ENCODE measurements at regions not wholly inside any gene's neighbourhood (a gene's known extent, or its start where the extent isn't known, plus 50 kb on each side); places are given as distances from the start of the nearest gene placed in this dataset.

DNA sequence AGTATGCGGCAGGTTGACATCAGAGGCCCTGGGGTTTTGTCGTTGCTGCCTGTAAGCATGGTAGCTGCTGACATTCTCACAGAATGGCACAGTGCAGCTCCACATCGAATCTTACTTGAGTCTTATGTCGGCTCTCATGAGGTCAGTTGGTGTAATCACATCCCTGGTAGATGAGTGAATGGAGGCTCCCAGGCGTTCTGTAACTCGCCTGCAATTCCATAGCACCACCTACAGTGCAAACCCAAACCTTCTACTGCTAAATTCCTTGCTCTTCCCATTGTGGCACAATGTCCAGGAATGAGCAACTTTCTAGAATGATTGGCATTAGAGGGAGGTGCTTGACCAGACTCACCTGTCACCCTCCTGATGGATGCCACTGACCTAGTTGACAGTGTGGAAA is 578.4 kb downstream of the CCDC171 start:
- no peak for DNase-seq (ENCODE audit: low read depth in 2 of 2)

- DNase-seq (ENCODE audit: low read depth in 2 of 2) = no peak
Observed at GRCh38 chr9:16132513-16132912, 579.7 kb downstream of the CCDC171 start.

- DNase-seq (ENCODE audit: low read depth in 2 of 2) = no peak
Observed at GRCh38 chr9:16133032-16133431, 580.2 kb downstream of the CCDC171 start.

DNA sequence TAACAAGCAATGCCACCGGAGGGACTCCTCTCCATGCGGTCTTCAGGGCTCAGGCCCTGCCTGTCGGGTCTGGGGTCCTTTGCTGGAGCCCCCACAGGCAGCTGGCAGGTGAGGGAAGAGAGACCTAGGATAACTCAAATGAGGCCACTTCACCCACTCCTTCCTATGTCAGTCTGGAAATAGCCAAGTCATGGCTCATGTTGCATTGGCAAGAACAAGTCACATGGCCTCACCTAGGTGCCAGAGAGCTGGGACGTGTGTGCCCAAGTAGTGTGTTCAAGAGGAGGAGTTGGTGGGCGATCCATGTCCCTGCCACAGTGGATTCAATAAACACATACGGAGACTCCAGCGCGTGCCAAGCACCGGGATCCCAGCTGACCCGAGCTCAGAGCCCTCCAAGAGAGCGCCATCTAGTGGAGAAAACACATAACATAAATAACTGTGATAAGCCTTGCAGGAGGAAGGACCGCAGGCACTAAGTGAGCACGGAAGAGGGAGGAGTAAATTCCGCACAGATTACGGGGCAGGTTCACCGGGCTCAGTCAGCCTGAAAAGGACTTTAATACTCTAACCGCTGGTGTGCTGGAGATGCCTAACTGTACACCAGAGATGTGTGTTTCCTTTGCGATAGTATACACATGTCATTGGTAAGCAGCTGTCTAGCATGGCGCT is 580.8 kb downstream of the CCDC171 start:
- peak in 1 of 2 donors; percentile 12 for DNase-seq (ENCODE audit: low read depth in 2 of 2)

- DNase-seq (ENCODE audit: low read depth in 2 of 2) = no peak
Observed at GRCh38 chr9:16134351-16134750, 581.5 kb downstream of the CCDC171 start.

DNA sequence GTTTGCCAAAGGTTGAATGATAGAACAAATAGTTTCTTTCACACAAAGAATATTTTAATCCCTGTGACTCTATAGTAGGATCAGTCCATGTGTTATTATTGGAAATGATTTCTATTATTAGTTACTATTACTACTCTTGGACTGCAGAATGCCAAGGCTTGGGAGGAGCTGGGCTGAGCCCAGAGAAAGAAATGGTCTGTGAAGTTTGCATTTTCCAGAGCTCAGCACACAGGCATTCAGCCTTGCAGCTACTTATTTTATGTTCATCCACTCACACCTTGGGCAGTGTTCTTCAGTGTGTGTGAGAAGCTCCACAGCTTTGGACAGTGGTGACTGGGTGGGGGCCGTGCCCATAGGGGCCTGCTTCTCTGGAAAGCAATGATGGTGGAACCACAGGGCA is 583.1 kb downstream of the CCDC171 start:
- DNase-seq (ENCODE audit: low read depth in 2 of 2) = no peak

GRCh38 chr9:16136451-16136850 is 583.6 kb downstream of the CCDC171 start:
- no peak for DNase-seq (ENCODE audit: low read depth in 2 of 2)

DNA sequence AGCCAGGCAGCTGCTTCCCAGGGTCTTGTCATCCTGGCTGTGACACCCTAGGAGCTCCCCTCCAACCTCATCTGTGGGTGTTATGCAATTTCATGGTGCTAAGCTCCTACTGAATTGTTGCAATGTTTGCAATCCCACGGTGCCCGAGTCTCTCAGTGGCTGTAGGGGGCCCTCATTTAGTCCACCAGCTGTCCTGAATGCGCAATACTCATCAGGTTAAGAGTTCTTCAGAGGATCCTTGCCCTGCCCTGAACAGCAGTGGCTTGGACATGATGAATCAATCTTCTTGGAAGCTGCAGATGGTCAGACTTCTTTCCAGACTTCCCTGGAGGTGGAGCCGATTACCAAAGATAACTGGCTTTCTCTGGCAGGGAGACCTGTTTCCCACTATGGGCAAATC is 584.1 kb downstream of the CCDC171 start:
- no peak for DNase-seq (ENCODE audit: low read depth in 2 of 2)

GRCh38 chr9:16138561-16139491 is 586.0 kb downstream of the CCDC171 start:
- DNase-seq (ENCODE audit: low read depth in 2 of 2) = no peak

DNA sequence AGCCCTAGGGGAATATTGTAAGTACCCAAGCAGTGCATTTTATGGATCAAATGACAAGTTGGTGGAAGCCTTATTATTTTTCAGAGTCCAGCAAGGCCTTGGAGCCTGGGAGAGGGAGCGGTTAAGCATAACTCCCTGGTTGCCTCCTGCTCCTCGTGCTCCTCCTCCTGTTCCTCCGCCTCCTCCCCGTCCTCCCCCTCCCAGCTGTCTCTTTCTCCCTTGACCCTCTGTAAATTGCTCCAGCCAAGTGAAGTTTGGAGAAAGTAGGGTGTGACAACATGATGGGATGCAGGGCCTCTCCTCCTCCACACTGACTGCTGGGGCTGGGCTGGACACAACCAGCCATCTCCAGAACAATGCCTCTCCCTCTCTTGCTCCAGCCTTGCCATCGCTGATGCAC is 586.9 kb downstream of the CCDC171 start:
- no peak for DNase-seq (ENCODE audit: low read depth in 2 of 2)

DNA sequence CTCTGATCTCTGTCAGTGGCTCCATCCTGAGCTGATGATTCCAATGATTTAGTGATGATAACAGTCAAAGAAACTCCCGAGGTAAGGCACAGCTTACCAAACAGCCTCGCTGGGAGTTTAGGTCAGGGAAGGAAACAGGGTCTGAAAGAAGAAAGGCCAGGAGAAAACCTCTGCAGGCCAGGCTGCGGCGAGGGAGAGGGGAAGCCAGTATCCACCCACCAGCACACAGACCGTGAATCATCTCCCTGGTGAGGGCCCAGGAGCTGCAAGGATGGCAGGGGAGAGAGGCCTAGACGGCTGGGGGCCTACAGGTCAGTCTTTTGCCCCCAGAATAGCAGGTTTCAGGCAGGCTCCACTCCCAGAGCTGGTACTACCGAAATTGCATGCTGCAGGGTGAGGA is 590.5 kb downstream of the CCDC171 start:
- no peak for DNase-seq (ENCODE audit: low read depth in 2 of 2)

DNA sequence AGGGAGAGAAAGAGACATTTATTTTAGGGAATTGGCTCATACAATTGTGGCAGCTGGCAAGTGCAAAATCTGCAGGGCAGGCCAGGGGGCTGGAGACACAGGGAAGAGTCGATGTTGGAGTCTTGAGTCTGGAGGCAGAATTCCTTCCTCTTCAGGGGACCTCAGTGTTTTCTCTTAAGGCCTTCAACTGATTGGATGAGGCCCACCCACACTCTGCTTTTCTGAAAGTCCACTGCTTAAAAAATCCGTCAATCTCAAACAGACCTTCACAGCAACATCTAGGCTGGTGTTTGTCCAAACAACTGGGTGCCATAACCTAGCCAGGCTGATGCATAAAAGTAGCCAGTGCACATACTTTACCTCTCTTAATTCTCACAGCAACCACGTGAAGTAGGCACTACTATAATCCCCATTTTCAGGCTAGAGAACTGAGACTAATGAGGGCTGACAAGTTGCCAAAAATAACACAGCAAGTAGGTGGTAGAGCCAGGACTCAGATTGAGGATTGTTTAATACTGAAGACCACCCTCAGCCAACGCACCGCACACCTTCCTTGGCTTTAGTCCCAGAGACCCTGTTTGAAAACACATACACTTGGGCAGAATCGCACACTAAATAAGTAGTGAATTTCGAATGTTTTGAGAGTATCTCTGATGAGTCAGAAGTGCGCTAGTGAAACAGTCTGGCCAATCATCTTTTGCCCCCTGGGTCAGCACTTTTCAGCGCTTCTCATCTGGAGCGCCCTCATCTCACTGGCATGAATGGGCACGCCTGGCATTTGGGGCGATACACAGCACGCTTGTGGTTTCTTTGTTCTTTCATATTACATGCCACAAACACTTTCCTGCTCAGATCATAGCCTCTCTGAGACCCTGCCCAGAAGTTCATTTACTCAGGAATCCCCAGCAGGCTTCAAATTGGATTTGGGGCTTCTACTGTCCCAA is 591.4 kb downstream of the CCDC171 start:
- no peak for DNase-seq (ENCODE audit: low read depth in 2 of 2)

- no peak for DNase-seq (ENCODE audit: low read depth in 2 of 2)
Observed at GRCh38 chr9:16145196-16145950, 592.5 kb downstream of the CCDC171 start.

GRCh38 chr9:16147726-16148125 is 594.9 kb downstream of the CCDC171 start:
- no peak for DNase-seq (ENCODE audit: low read depth in 2 of 2)

- DNase-seq (ENCODE audit: low read depth in 2 of 2) = no peak
Observed at GRCh38 chr9:16150501-16150900, 597.7 kb downstream of the CCDC171 start.

- no peak for DNase-seq (ENCODE audit: low read depth in 2 of 2)
Observed at GRCh38 chr9:16150938-16151650, 598.3 kb downstream of the CCDC171 start.

DNA sequence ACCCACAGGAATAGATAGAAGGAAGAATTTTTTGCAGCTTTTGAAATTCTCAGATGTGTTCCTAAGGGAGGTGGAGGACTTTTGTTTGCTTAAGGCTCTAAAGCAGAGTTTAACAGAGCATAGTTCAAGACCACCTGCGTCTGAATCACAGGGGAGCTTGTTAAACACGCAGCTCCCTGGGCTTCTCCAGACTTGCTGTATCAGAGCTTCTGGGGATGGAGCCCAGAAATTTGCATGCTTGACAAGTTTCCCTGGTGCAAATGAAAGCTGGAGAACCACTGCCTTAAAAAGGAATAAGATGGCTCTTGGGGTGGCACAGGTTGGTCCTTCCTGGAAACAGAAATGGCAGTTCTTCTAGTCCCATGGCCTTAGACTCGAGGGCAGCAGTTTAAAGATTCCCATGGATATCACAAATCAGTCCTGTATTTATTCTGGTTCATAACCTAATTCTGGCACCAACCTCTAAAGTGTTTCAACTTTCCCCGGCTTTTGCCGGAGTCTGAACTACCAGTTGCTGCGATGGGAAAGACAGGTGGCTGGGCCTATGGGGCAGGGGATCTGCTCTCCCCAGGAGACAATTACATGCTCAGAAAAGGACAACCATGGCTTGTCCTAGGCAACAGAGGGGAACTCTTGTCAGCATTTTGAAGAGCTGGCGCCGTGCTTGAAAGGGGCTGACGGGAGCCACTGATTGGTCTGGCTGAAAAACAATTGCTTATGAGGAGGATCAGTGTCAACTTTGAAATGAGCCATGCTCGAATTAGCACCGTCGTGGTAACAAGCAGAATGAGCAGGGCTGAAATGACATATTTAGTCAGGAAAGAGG is 599.6 kb downstream of the CCDC171 start:
- DNase-seq (ENCODE audit: low read depth in 2 of 2) = no peak

DNA sequence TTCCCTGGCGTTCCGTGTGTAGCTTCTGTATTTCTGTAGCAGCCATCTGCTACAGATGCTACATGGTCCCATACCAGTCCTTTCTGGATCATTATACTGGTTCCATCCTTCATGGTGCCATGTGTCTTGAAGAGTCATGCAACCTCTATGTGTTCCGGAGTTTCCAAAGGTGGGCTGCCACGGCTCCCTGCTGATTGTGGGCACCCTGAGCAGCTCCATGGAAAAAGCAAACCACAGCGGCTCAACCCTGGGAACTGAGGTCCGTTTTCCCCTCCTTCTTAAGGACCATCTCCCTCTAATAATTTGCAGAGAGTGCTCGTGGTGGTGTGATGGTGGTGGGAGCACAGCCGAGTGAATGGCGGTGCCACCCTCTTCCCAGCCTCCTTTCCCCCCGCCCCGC is 600.4 kb downstream of the CCDC171 start:
- DNase-seq (ENCODE audit: low read depth in 2 of 2) = no peak

GRCh38 chr9:16153741-16154140 is 600.9 kb downstream of the CCDC171 start:
- no peak for DNase-seq (ENCODE audit: low read depth in 2 of 2)
